ENCODE measurements at regions not wholly inside any gene's neighbourhood (a gene's known extent, or its start where the extent isn't known, plus 50 kb on each side); places are given as distances from the start of the nearest gene placed in this dataset.

GRCh38 chr1:166338105-166338504 lies 171.3 kb upstream of the FAM78B start:
- Mint-ChIP-seq H3K27me3 (ENCODE audit: low read depth, poor library complexity) (peaks cover 5% of the 10 kb centered on the region), H3K36me3 (ENCODE audit: low read depth) (no peaks in the 10 kb centered on the region), H3K9me3 (peaks cover 7% of the 10 kb centered on the region), H3K4me1 (no peaks in the 10 kb centered on the region), H3K27ac (no peak overlapping the region), H3K4me3 (no peak overlapping the region)
- DNase-seq: no peak
- no peak for TF ChIP-seq CTCF (IDR thresholded peaks at IDR 0.05)

- Mint-ChIP-seq H3K4me3 (no peak overlapping the region), H3K9me3 (peaks cover 7% of the 10 kb centered on the region), H3K4me1 (no peaks in the 10 kb centered on the region), H3K27ac (no peak overlapping the region), H3K27me3 (ENCODE audit: low read depth, poor library complexity) (no peaks in the 10 kb centered on the region), H3K36me3 (ENCODE audit: low read depth) (no peaks in the 10 kb centered on the region)
- TF ChIP-seq CTCF (IDR thresholded peaks at IDR 0.05): no peak
- DNase-seq: no peak
Observed at GRCh38 chr1:166340709-166341108, 173.9 kb upstream of the FAM78B start.

DNA sequence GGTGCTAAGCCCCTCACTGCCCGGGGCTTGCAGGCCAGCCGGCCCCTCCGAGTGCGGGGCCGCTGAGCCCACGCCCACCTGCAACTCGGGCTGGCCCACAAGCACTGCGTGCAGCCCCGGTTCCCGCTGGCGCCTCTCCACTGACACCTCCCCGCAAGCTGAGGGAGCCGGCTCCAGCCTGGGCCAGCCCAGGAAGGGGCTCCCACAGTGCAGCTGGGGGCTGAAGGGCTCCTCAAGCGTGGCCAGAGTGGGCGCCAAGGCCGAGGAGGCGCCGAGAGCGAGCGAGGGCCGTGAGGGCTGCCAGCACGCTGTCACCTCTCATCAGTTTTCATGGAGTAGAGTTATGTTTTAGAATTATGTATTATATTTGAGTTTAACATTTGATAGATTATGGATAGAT lies 176.5 kb upstream of the FAM78B start:
- no peaks in the 10 kb centered on the region for H3K4me1 Mint-ChIP-seq
- peaks cover 10% of the 10 kb centered on the region for H3K9me3 Mint-ChIP-seq
- H3K27me3 Mint-ChIP-seq (ENCODE audit: low read depth, poor library complexity): peaks cover 3% of the 10 kb centered on the region
- DNase-seq: no peak
- no peaks in the 10 kb centered on the region for H3K36me3 Mint-ChIP-seq (ENCODE audit: low read depth)
- no peak overlapping the region for H3K27ac Mint-ChIP-seq
- H3K4me3 Mint-ChIP-seq: no peak overlapping the region
- TF ChIP-seq CTCF (IDR thresholded peaks at IDR 0.05): no peak

DNA sequence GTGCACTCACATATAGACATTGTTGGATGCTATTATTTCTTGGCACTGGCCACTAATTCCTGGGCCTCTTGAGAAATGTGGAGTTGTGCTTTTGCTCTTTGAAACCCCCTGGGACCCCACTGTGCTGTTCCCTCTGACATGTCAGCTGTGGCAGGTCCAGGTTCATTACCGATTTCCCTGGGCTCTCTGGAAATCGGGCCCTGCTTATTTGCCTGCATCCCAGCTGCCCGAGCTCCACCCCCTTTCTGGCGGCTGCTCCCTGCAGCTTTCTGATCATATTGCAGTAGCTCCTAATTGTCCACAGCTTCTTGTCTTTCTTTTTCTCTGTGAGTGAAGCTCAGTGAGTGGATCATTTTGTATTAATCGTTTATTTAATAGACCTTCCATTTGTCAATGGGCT lies 183.7 kb upstream of the FAM78B start:
- no peaks in the 10 kb centered on the region for H3K4me1 Mint-ChIP-seq
- no peak overlapping the region for H3K27ac Mint-ChIP-seq
- no peaks in the 10 kb centered on the region for H3K36me3 Mint-ChIP-seq (ENCODE audit: low read depth)
- DNase-seq: peak; percentile 20
- peaks cover 7% of the 10 kb centered on the region for H3K27me3 Mint-ChIP-seq (ENCODE audit: low read depth, poor library complexity)
- peaks cover 3% of the 10 kb centered on the region for H3K9me3 Mint-ChIP-seq
- no peak overlapping the region for H3K4me3 Mint-ChIP-seq
- TF ChIP-seq CTCF (IDR thresholded peaks at IDR 0.05): no peak

GRCh38 chr1:166351676-166352075 lies 184.9 kb upstream of the FAM78B start:
- H3K27ac Mint-ChIP-seq: no peak overlapping the region
- no peak overlapping the region for H3K4me3 Mint-ChIP-seq

More at GRCh38 chr1:166351676-166352075, 184.9 kb upstream of the FAM78B start:
- Mint-ChIP-seq H3K9me3 (peaks cover 3% of the 10 kb centered on the region), H3K4me1 (no peaks in the 10 kb centered on the region), H3K27me3 (ENCODE audit: low read depth, poor library complexity) (peaks cover 7% of the 10 kb centered on the region), H3K36me3 (ENCODE audit: low read depth) (no peaks in the 10 kb centered on the region)
- TF ChIP-seq CTCF (IDR thresholded peaks at IDR 0.05): no peak
- DNase-seq: no peak
